Suprapubic skin (tissue), 4 donors: ENCODE measurements at regions not wholly inside any gene's neighbourhood (a gene's known extent, or its start where the extent isn't known, plus 50 kb on each side); places are given as distances from the start of the nearest gene placed in this dataset.

Source experiments
- DNase-seq, 2 donors: peaks; one replicate each; pipeline ENCODE4 v3.0.0-alpha.2; 2019; ENCODE audit warnings: low spot score in 2 of 2
- H3K27ac ChIP-seq: fragments of 200-600 bp; sonication (generic); one replicate; pipeline ENCODE4 v1.5.1; 2019
- H3K27me3 ChIP-seq: fragments of 200-600 bp; sonication (generic); one replicate; pipeline ENCODE4 v1.5.1; 2019
- H3K36me3 ChIP-seq: fragments of 200-600 bp; sonication (generic); one replicate; pipeline ENCODE4 v1.5.1; 2019
- H3K4me1 ChIP-seq: fragments of 200-600 bp; sonication (generic); one replicate; pipeline ENCODE4 v1.5.1; 2019
- H3K4me3 ChIP-seq: fragments of 200-600 bp; sonication (generic); one replicate; pipeline ENCODE4 v1.5.1; 2019; ENCODE audit warnings: mild to moderate bottlenecking
- H3K9me3 ChIP-seq: fragments of 200-600 bp; sonication (generic); one replicate; pipeline ENCODE4 v1.5.1; 2019
- CTCF ChIP-seq, 2 donors: fragments of 200-600 bp in 1 of 2; fragments of 450-650 bp in 1 of 2; sonication (generic) in 1 of 2; IDR thresholded peaks; one replicate each; pipeline ENCODE4 v1.5.1; 2016 to 2019; ENCODE audit warnings: antibody characterized with exemption in 2 of 2, mild to moderate bottlenecking in 1 of 2, moderate library complexity in 1 of 2
- EP300 ChIP-seq: sonication (generic); formaldehyde crosslinking; IDR thresholded peaks from one replicate; pipeline ENCODE4 v1.6.1; 2017; ENCODE audit warnings: antibody characterized with exemption
- POLR2A ChIP-seq, 2 donors: fragments of 450-650 bp; IDR thresholded peaks; one replicate each; pipeline ENCODE4 v1.6.1; 2017; ENCODE audit warnings: antibody characterized with exemption in 2 of 2, mild to moderate bottlenecking in 2 of 2, moderate library complexity in 2 of 2
- POLR2AphosphoS5 ChIP-seq, 3 donors: sonication (generic); formaldehyde crosslinking; IDR thresholded peaks; one replicate each; pipeline ENCODE4 v1.6.1; 2017; ENCODE audit warnings: antibody characterized with exemption in 3 of 3
- WGBS: methylation state at CpG from one replicate; pipeline ENCODE4 v1.1.5; 2018; 5-methylcytosine and 5-hydroxymethylcytosine counted together

GRCh38 chr3:34399401-34399800 is 601.0 kb downstream of the PDCD6IP start:
- TF ChIP-seq POLR2AphosphoS5 (IDR thresholded peaks at IDR 0.05) (no peak), POLR2A (IDR thresholded peaks at IDR 0.05) (no peak), EP300 (no peak), CTCF (IDR thresholded peaks at IDR 0.05) (no peak)
- H3K27ac ChIP-seq = no peak overlapping the region
- no peaks in the 10 kb centered on the region for H3K27me3 ChIP-seq
- 88% methylated on average over 1 of the region's 1 CpG for WGBS
- H3K36me3 ChIP-seq = no peaks in the 10 kb centered on the region
- H3K9me3 ChIP-seq = no peaks in the 10 kb centered on the region
- H3K4me1 ChIP-seq = no peaks in the 10 kb centered on the region
- no peak for DNase-seq
- no peak overlapping the region for H3K4me3 ChIP-seq

- no peaks in the 10 kb centered on the region for H3K27me3 ChIP-seq
- DNase-seq = no peak
- H3K27ac ChIP-seq = no peak overlapping the region
- no peak overlapping the region for H3K4me3 ChIP-seq
- no peak for TF ChIP-seq POLR2AphosphoS5 (IDR thresholded peaks at IDR 0.05)
- no peak for TF ChIP-seq EP300
- no peak for TF ChIP-seq CTCF (IDR thresholded peaks at IDR 0.05)
- TF ChIP-seq POLR2A (IDR thresholded peaks at IDR 0.05) = no peak
- WGBS = 71% methylated on average over 1 of the region's 1 CpG
- no peaks in the 10 kb centered on the region for H3K36me3 ChIP-seq
- H3K9me3 ChIP-seq = no peaks in the 10 kb centered on the region
- H3K4me1 ChIP-seq = no peaks in the 10 kb centered on the region
These were observed 606.7 kb downstream of the PDCD6IP start for GRCh38 chr3:34405159-34405558.

GRCh38 chr3:34407281-34407680 is 608.9 kb downstream of the PDCD6IP start:
- Histone ChIP-seq H3K27ac (no peak overlapping the region), H3K4me3 (no peak overlapping the region), H3K27me3 (no peaks in the 10 kb centered on the region), H3K9me3 (no peaks in the 10 kb centered on the region), H3K36me3 (no peaks in the 10 kb centered on the region), H3K4me1 (no peaks in the 10 kb centered on the region)
- no peak for DNase-seq
- TF ChIP-seq EP300 (no peak), POLR2AphosphoS5 (IDR thresholded peaks at IDR 0.05) (no peak), CTCF (IDR thresholded peaks at IDR 0.05) (no peak), POLR2A (IDR thresholded peaks at IDR 0.05) (no peak)
- WGBS = 36% methylated on average over 1 of the region's 1 CpG

GRCh38 chr3:34408088-34408487 is 609.7 kb downstream of the PDCD6IP start:
- no peaks in the 10 kb centered on the region for H3K27me3 ChIP-seq
- no peak overlapping the region for H3K4me3 ChIP-seq
- TF ChIP-seq POLR2A (IDR thresholded peaks at IDR 0.05) (no peak), CTCF (IDR thresholded peaks at IDR 0.05) (no peak), POLR2AphosphoS5 (IDR thresholded peaks at IDR 0.05) (no peak), EP300 (no peak)
- no peak for DNase-seq
- H3K9me3 ChIP-seq = no peaks in the 10 kb centered on the region
- 80% methylated on average over 3 of the region's 3 CpGs for WGBS
- no peak overlapping the region for H3K27ac ChIP-seq
- H3K36me3 ChIP-seq = no peaks in the 10 kb centered on the region
- H3K4me1 ChIP-seq = no peaks in the 10 kb centered on the region

GRCh38 chr3:34411596-34411995 is 613.2 kb downstream of the PDCD6IP start:
- WGBS = 71% methylated on average over 1 of the region's 1 CpG
- Histone ChIP-seq H3K36me3 (no peaks in the 10 kb centered on the region), H3K4me3 (no peak overlapping the region), H3K9me3 (no peaks in the 10 kb centered on the region), H3K4me1 (no peaks in the 10 kb centered on the region), H3K27ac (no peak overlapping the region), H3K27me3 (no peaks in the 10 kb centered on the region)
- no peak for DNase-seq
- TF ChIP-seq POLR2A (IDR thresholded peaks at IDR 0.05) (no peak), POLR2AphosphoS5 (IDR thresholded peaks at IDR 0.05) (no peak), CTCF (IDR thresholded peaks at IDR 0.05) (no peak)
